ENCODE measurements at regions not wholly inside any gene's neighbourhood (a gene's known extent, or its start where the extent isn't known, plus 50 kb on each side); places are given as distances from the start of the nearest gene placed in this dataset.

DNA sequence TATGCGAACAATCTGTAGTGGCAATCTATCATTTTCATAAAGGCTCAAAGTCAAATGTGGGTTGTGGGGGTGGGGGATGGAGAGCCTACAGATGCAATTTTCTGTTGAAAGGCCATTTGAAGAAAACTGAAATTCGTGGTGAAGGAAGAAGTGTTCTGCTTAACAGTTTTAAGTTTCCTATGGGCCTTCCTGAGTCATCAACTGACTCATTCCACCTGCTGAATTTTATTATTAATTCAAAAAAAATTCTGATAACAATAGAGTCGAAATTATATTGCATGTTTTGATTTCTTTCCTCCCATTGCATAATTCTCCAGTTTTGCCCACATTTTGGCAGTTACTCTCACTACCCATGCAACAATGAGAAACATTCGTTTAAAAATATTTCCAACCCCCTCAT, 622.3 kb upstream of the ARID1B start:
- ChIA-PET POLR2A (no interaction called here), CTCF (no interaction called here)
- Mint-ChIP-seq H3K27ac (no peak overlapping the region), H3K4me1 (peaks cover 13% of the 10 kb centered on the region), H3K27me3 (no peaks in the 10 kb centered on the region), H3K9me3 (peaks cover 3% of the 10 kb centered on the region), H3K4me3 (no peak overlapping the region), H3K36me3 (ENCODE audit: low read depth) (no peaks in the 10 kb centered on the region)
- DNase-seq = no peak

DNA sequence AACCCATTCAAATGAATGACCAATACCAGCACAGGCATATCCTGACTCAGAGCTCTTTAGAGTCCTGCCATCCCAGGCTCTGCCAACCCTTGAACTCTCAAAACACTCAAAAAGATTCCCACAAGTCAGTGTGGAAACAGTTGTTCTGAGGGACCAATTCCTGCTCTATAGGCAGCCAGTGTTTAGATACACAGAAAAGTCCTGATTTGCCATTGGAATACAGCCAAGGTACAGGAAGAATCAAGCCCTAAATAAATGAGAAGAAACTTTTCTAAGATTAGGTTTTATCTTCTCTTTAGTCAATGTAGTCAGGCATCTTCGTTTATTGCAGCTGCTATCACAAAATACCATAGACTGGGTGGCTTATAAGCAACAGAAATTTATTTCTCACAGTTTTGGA, 626.8 kb upstream of the ARID1B start:
- Mint-ChIP-seq H3K4me1 (peaks cover 13% of the 10 kb centered on the region), H3K36me3 (ENCODE audit: low read depth) (no peaks in the 10 kb centered on the region), H3K27ac (no peak overlapping the region), H3K9me3 (peaks cover 19% of the 10 kb centered on the region), H3K4me3 (no peak overlapping the region), H3K27me3 (no peaks in the 10 kb centered on the region)
- POLR2A ChIA-PET = no interaction called here
- DNase-seq = no peak
- CTCF ChIA-PET = no interaction called here

DNA sequence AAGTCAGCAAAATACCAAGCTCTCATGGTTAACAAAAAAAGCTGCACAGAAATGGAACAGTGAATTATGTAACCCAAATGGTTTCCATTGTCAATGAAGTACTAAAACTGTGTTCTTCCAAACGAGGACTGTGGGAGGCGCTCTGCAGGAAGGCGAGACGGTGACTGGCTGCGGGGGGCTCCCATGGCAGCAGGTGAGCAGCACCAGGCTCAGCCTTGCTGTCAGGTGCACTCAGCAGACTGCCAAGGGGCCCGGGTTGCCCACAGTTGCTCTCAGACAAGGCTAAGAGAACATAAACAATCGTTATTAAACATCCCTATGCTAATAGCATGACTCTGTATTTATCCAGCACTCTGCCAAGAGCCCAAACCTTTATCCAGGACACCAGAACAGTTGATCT, 630.3 kb upstream of the ARID1B start:
- no peak overlapping the region for H3K27ac Mint-ChIP-seq
- ChIA-PET POLR2A (no interaction called here), CTCF (no interaction called here)
- DNase-seq = no peak
- H3K9me3 Mint-ChIP-seq = peaks cover 30% of the 10 kb centered on the region
- H3K4me1 Mint-ChIP-seq = peaks cover 3% of the 10 kb centered on the region
- no peaks in the 10 kb centered on the region for H3K27me3 Mint-ChIP-seq
- no peak overlapping the region for H3K4me3 Mint-ChIP-seq
- peaks cover 6% of the 10 kb centered on the region for H3K36me3 Mint-ChIP-seq (ENCODE audit: low read depth)

GRCh38 chr6:156131221-156131903, 645.8 kb upstream of the ARID1B start:
- DNase-seq = no peak
- Mint-ChIP-seq H3K4me1 (no peaks in the 10 kb centered on the region), H3K9me3 (peaks cover 3% of the 10 kb centered on the region), H3K4me3 (no peak overlapping the region), H3K27ac (no peak overlapping the region), H3K36me3 (ENCODE audit: low read depth) (no peaks in the 10 kb centered on the region), H3K27me3 (no peaks in the 10 kb centered on the region)
- ChIA-PET CTCF (no interaction called here), POLR2A (no interaction called here)

- DNase-seq = no peak
- H3K27ac Mint-ChIP-seq = no peak overlapping the region
- H3K36me3 Mint-ChIP-seq (ENCODE audit: low read depth) = no peaks in the 10 kb centered on the region
- H3K4me1 Mint-ChIP-seq = no peaks in the 10 kb centered on the region
- H3K9me3 Mint-ChIP-seq = no peaks in the 10 kb centered on the region
- H3K27me3 Mint-ChIP-seq = no peaks in the 10 kb centered on the region
- H3K4me3 Mint-ChIP-seq = no peak overlapping the region
- ChIA-PET CTCF (no interaction called here), POLR2A (no interaction called here)
Measured at GRCh38 chr6:156126535-156126934, 650.6 kb upstream of the ARID1B start.

DNA sequence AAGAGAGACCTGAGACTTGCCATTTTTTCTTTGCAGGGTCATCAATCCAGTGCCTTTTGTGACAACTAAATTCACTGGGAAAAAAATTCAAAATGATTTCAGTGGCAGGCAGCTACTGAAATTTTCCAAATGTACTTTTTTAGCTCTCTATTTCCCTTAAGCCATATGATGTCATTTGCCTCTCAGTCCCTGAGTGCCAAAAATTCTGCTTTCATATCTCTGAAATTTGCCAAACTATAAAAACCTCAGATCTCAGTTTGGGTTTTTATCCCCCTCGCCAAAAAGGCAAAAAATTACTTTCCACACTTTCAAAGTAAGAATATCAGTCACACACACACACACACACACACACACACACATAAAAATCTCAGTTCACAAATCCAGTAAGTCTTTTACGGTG, 651.3 kb upstream of the ARID1B start:
- no peaks in the 10 kb centered on the region for H3K27me3 Mint-ChIP-seq
- POLR2A ChIA-PET = no interaction called here
- no peak for DNase-seq
- no peaks in the 10 kb centered on the region for H3K4me1 Mint-ChIP-seq
- H3K4me3 Mint-ChIP-seq = no peak overlapping the region
- no peaks in the 10 kb centered on the region for H3K9me3 Mint-ChIP-seq
- no peaks in the 10 kb centered on the region for H3K36me3 Mint-ChIP-seq (ENCODE audit: low read depth)
- CTCF ChIA-PET = no interaction called here
- H3K27ac Mint-ChIP-seq = no peak overlapping the region

DNA sequence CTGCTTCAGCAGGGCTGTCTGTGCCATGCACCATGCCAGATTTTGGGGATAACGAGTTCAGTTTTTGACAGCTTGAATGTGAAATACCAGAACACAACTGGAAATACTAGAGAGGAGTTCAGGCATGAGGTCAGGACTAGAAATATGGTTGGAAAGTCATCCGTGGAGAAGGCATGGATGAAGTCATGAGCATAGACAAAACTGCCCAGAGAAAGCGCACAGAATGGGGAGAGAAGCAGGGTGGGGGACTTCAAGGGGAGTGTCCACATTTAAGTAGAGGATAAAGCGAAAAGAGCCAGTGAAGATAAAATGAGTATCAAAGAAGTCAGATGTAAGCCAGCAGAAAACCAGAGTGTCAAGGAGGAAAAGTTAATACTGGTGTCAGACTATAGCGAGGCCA, 653.4 kb upstream of the ARID1B start:
- Mint-ChIP-seq H3K27ac (no peak overlapping the region), H3K4me1 (no peaks in the 10 kb centered on the region), H3K4me3 (no peak overlapping the region), H3K27me3 (no peaks in the 10 kb centered on the region), H3K36me3 (ENCODE audit: low read depth) (no peaks in the 10 kb centered on the region), H3K9me3 (no peaks in the 10 kb centered on the region)
- ChIA-PET POLR2A (no interaction called here), CTCF (no interaction called here)
- DNase-seq = no peak

DNA sequence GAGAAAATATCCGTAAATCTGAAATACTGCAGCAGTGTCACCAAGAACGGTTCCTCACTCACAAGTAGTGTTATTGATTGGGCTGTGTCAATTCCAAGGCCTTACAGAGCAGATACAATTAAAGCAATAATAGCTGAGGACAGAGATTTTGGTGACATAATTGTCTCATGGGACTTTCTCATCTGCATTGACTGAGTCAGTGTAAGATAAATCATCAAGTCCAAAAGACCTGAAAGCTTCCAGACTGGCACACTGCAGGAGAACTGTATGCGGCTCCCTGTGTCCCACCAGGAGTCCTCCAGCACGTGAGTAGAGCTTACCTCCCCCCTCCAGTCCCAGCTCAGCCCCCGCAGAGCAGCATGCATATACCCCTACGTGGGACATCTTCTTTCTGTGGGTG, 655.2 kb upstream of the ARID1B start:
- Mint-ChIP-seq H3K27me3 (no peaks in the 10 kb centered on the region), H3K36me3 (ENCODE audit: low read depth) (no peaks in the 10 kb centered on the region), H3K4me3 (no peak overlapping the region), H3K27ac (no peak overlapping the region), H3K9me3 (no peaks in the 10 kb centered on the region), H3K4me1 (no peaks in the 10 kb centered on the region)
- ChIA-PET CTCF (no interaction called here), POLR2A (no interaction called here)
- DNase-seq = no peak

- Mint-ChIP-seq H3K27ac (no peak overlapping the region), H3K4me3 (no peak overlapping the region), H3K36me3 (ENCODE audit: low read depth) (no peaks in the 10 kb centered on the region), H3K27me3 (no peaks in the 10 kb centered on the region), H3K4me1 (no peaks in the 10 kb centered on the region), H3K9me3 (peaks cover 9% of the 10 kb centered on the region)
- no peak for DNase-seq
- POLR2A ChIA-PET = no interaction called here
- CTCF ChIA-PET = no interaction called here
Measured at GRCh38 chr6:156114541-156114940, 658.9 kb upstream of the NOX3 start.

GRCh38 chr6:156113631-156114030, 658.0 kb upstream of the NOX3 start:
- no peak overlapping the region for H3K4me3 Mint-ChIP-seq
- POLR2A ChIA-PET = no interaction called here
- H3K27ac Mint-ChIP-seq = no peak overlapping the region
- CTCF ChIA-PET = no interaction called here
- DNase-seq = no peak
- no peaks in the 10 kb centered on the region for H3K36me3 Mint-ChIP-seq (ENCODE audit: low read depth)
- H3K27me3 Mint-ChIP-seq = no peaks in the 10 kb centered on the region
- H3K9me3 Mint-ChIP-seq = peaks cover 9% of the 10 kb centered on the region
- no peaks in the 10 kb centered on the region for H3K4me1 Mint-ChIP-seq

DNA sequence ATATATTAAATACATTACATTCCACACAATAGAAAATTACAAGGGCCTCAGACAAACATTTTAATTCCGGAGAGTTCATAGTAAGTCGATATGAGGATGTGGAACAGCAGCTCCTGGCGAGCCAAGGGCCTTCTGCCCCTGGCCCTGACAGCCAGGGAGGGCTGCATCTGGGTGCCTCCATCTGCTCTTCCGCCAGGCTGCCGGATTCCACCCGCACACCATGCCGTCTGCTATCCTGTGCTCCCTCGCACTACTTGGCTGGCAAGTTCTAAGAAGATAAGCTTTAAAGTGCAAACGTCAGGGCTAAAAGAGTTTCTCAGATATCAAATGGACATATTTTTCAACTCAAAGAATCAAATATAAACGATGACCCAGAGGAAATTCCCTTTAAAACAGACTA, 656.3 kb upstream of the NOX3 start:
- no peak overlapping the region for H3K4me3 Mint-ChIP-seq
- no peaks in the 10 kb centered on the region for H3K4me1 Mint-ChIP-seq
- peaks cover 12% of the 10 kb centered on the region for H3K9me3 Mint-ChIP-seq
- no peak overlapping the region for H3K27ac Mint-ChIP-seq
- H3K36me3 Mint-ChIP-seq (ENCODE audit: low read depth) = no peaks in the 10 kb centered on the region
- H3K27me3 Mint-ChIP-seq = no peaks in the 10 kb centered on the region
- ChIA-PET CTCF (no interaction called here), POLR2A (no interaction called here)
- no peak for DNase-seq

DNA sequence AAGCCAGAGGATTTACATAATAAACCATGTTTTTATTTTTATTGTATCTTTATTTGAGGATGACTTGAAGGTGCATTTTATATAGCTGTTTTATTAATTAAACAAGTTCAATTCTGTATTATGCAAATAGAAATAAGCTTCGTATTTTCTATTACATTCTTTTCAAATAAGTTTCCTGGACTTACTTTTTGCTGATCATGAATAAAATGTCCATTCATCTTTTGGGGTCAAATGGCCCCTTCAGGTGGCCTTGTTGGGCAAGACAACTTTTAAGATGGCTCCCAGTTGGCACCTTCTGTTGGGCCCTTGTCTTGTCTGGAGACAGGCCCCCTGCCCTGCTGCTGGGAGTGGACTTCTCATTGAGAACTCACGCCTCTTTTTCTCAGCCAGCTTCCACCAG, 654.6 kb upstream of the NOX3 start:
- no peak overlapping the region for H3K4me3 Mint-ChIP-seq
- H3K27me3 Mint-ChIP-seq = no peaks in the 10 kb centered on the region
- ChIA-PET CTCF (no interaction called here), POLR2A (no interaction called here)
- no peaks in the 10 kb centered on the region for H3K4me1 Mint-ChIP-seq
- H3K9me3 Mint-ChIP-seq = peaks cover 6% of the 10 kb centered on the region
- H3K27ac Mint-ChIP-seq = no peak overlapping the region
- DNase-seq = no peak
- H3K36me3 Mint-ChIP-seq (ENCODE audit: low read depth) = no peaks in the 10 kb centered on the region

GRCh38 chr6:156109713-156110112, 654.1 kb upstream of the NOX3 start:
- ChIA-PET POLR2A (no interaction called here), CTCF (no interaction called here)
- Mint-ChIP-seq H3K27ac (no peak overlapping the region), H3K27me3 (no peaks in the 10 kb centered on the region), H3K4me1 (no peaks in the 10 kb centered on the region), H3K9me3 (peaks cover 6% of the 10 kb centered on the region), H3K4me3 (no peak overlapping the region), H3K36me3 (ENCODE audit: low read depth) (no peaks in the 10 kb centered on the region)
- DNase-seq = no peak

DNA sequence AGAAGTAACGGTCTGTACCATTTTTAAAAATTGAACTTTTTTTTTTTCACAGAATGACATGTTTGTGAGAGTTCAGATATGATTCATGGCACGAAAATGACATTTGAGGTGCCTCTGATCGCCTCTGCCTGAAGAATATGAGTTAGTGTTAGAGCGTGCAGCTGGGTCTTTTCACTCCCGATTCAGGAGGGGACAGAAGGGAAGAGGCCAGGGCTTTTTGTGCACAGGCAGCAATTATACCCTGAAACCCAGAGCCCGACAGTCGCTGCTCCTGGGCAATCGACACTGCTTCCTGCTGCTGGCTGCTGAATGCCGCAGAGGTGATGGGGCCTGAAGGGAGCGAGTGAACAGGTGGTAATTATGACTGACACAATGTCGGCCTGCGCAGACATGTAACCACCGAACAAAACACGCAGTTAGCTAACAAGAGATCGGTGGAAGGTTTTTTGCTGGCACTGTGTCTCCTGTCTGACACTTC, 652.0 kb upstream of the NOX3 start:
- no peaks in the 10 kb centered on the region for H3K27me3 Mint-ChIP-seq
- DNase-seq = no peak
- ChIA-PET CTCF (no interaction called here), POLR2A (no interaction called here)
- no peaks in the 10 kb centered on the region for H3K4me1 Mint-ChIP-seq
- H3K27ac Mint-ChIP-seq = no peak overlapping the region
- H3K9me3 Mint-ChIP-seq = peaks cover 6% of the 10 kb centered on the region
- H3K4me3 Mint-ChIP-seq = no peak overlapping the region
- H3K36me3 Mint-ChIP-seq (ENCODE audit: low read depth) = no peaks in the 10 kb centered on the region

GRCh38 chr6:156102129-156102528, 646.5 kb upstream of the NOX3 start:
- no peak for DNase-seq
- CTCF ChIA-PET = no interaction called here
- no peak overlapping the region for H3K4me3 Mint-ChIP-seq

More at GRCh38 chr6:156102129-156102528, 646.5 kb upstream of the NOX3 start:
- POLR2A ChIA-PET = no interaction called here
- no peak overlapping the region for H3K27ac Mint-ChIP-seq
- H3K9me3 Mint-ChIP-seq = peaks cover 4% of the 10 kb centered on the region
- H3K4me1 Mint-ChIP-seq = no peaks in the 10 kb centered on the region
- no peaks in the 10 kb centered on the region for H3K27me3 Mint-ChIP-seq
- no peaks in the 10 kb centered on the region for H3K36me3 Mint-ChIP-seq (ENCODE audit: low read depth)

Data from activated CD4-positive, alpha-beta memory T cell treated with anti-CD3 and anti-CD28 coated beads, Interleukin-2, amount 10 ng/mL, durations not matched to agents 7 days and 5 days (primary cell).